ENCODE measurements at regions not wholly inside any gene's neighbourhood (a gene's known extent, or its start where the extent isn't known, plus 50 kb on each side); places are given as distances from the start of the nearest gene placed in this dataset.

DNA sequence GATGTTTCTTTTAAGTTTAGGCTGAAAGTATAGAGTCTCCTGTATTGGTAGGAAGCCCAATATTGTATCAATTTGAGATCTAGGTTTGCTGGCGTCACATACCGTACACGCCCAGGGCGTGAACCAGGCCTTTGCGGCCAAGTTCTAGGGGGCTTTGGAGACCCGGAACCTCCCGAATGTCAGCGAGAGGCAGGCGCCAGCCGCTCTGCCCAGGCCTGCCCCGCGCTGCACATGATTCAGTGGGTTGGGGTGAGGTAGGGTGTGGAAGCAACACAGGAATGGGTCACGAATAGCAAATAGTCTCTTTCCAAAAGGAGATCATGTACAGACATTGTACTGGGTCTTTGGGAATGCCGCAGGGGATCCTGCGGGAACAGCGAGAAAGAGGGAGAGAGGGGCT, 195.7 kb upstream of the FAT1 start:
- no peak overlapping the region for H3K27ac ChIP-seq
- no peaks in the 10 kb centered on the region for H3K9me3 ChIP-seq
- no peaks in the 10 kb centered on the region for H3K27me3 ChIP-seq (replicated peaks; ENCODE audit: insufficient read depth)
- DNase-seq (ENCODE audit: low spot score) (no peak), ATAC-seq (ENCODE audit: insufficient number of reproducible peaks, low FRiP score, low read depth) (no peak)
- TF ChIP-seq, protein P1, sequence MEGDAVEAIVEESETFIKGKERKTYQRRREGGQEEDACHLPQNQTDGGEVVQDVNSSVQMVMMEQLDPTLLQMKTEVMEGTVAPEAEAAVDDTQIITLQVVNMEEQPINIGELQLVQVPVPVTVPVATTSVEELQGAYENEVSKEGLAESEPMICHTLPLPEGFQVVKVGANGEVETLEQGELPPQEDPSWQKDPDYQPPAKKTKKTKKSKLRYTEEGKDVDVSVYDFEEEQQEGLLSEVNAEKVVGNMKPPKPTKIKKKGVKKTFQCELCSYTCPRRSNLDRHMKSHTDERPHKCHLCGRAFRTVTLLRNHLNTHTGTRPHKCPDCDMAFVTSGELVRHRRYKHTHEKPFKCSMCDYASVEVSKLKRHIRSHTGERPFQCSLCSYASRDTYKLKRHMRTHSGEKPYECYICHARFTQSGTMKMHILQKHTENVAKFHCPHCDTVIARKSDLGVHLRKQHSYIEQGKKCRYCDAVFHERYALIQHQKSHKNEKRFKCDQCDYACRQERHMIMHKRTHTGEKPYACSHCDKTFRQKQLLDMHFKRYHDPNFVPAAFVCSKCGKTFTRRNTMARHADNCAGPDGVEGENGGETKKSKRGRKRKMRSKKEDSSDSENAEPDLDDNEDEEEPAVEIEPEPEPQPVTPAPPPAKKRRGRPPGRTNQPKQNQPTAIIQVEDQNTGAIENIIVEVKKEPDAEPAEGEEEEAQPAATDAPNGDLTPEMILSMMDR (IDR thresholded peaks at IDR 0.05), result no peak
- no peaks in the 10 kb centered on the region for H3K4me1 ChIP-seq (ENCODE audit: control insufficient read depth in 1 of 2, low read depth in 2 of 2)
- no peak overlapping the region for H3K4me3 ChIP-seq
- no peaks in the 10 kb centered on the region for H3K36me3 ChIP-seq

DNA sequence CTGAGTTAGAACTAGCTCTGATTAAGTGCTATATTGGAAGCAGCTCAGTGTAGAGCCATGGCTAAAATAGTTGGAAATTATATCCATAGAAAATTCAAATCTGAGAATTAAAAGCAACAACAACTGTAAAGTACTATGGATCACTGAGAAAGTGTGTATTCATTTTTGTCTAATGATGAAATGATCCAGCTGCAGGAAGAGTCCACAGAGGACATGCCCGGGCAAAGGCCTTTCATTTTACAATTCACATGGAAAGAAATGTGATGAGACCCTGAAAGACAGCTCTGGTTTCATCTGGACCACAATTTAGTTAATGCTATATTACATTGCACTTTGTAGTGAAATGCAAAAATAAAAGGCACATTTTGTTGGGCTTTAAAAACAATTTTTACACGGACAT, 196.8 kb upstream of the FAT1 start:
- H3K4me3 ChIP-seq, result no peak overlapping the region
- no peaks in the 10 kb centered on the region for H3K4me1 ChIP-seq (ENCODE audit: control insufficient read depth in 1 of 2, low read depth in 2 of 2)
- H3K9me3 ChIP-seq, result no peaks in the 10 kb centered on the region
- no peaks in the 10 kb centered on the region for H3K27me3 ChIP-seq (replicated peaks; ENCODE audit: insufficient read depth)
- DNase-seq (ENCODE audit: low spot score) (no peak), ATAC-seq (ENCODE audit: insufficient number of reproducible peaks, low FRiP score, low read depth) (no peak)
- TF ChIP-seq, protein P1 (IDR thresholded peaks at IDR 0.05), result no peak
- H3K36me3 ChIP-seq, result no peaks in the 10 kb centered on the region
- no peak overlapping the region for H3K27ac ChIP-seq

DNA sequence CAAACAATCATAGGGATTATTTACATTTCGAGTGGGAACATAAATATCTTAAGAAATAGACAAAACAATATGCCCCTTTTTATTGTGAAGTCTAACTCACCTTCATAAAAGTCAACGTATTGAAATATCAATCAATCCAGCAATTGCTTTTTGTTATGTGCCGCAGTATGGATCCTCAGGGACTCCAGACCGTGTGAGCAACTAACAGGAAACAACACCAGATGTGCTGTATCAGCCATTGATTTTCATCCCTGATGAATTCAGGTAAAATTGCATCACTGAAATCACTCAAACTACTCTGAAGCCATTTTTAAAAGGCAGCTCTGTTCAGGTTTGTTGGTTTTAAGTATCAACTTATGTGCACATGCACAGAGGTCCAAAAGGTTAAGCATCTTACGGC, 197.3 kb upstream of the FAT1 start:
- no peaks in the 10 kb centered on the region for H3K4me1 ChIP-seq (ENCODE audit: control insufficient read depth in 1 of 2, low read depth in 2 of 2)
- no peak overlapping the region for H3K4me3 ChIP-seq
- ATAC-seq (ENCODE audit: insufficient number of reproducible peaks, low FRiP score, low read depth), result no peak
- H3K36me3 ChIP-seq, result no peaks in the 10 kb centered on the region
- no peak for DNase-seq (ENCODE audit: low spot score)
- TF ChIP-seq, protein P1 (IDR thresholded peaks at IDR 0.05), result no peak
- H3K27ac ChIP-seq, result no peak overlapping the region
- H3K9me3 ChIP-seq, result no peaks in the 10 kb centered on the region
- H3K27me3 ChIP-seq (replicated peaks; ENCODE audit: insufficient read depth), result no peaks in the 10 kb centered on the region

DNA sequence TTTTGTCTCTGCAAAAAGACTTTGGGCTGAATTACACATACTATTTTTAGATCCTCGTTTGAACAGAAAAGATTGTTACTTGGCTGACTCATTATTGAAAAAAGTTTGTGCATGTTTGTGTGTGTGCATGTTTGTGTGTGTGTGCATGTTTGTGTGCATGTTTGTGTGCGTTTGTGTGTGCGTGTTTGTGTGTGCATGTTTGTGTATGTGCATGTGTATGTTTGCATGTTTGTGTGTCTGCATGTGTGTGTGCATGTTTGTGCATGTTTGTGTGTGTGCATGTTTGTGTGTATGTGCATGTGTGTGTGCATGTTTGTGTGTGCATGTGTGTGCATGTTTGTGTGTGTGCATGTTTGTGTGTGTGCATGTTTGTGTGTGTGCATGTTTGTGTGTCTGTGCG, 201.1 kb upstream of the FAT1 start:
- no peaks in the 10 kb centered on the region for H3K9me3 ChIP-seq
- H3K27me3 ChIP-seq (replicated peaks; ENCODE audit: insufficient read depth), result no peaks in the 10 kb centered on the region
- TF ChIP-seq, protein P1 (IDR thresholded peaks at IDR 0.05), result no peak
- no peaks in the 10 kb centered on the region for H3K36me3 ChIP-seq
- ATAC-seq (ENCODE audit: insufficient number of reproducible peaks, low FRiP score, low read depth) (no peak), DNase-seq (ENCODE audit: low spot score) (no peak)
- no peaks in the 10 kb centered on the region for H3K4me1 ChIP-seq (ENCODE audit: control insufficient read depth in 1 of 2, low read depth in 2 of 2)
- no peak overlapping the region for H3K27ac ChIP-seq
- no peak overlapping the region for H3K4me3 ChIP-seq

DNA sequence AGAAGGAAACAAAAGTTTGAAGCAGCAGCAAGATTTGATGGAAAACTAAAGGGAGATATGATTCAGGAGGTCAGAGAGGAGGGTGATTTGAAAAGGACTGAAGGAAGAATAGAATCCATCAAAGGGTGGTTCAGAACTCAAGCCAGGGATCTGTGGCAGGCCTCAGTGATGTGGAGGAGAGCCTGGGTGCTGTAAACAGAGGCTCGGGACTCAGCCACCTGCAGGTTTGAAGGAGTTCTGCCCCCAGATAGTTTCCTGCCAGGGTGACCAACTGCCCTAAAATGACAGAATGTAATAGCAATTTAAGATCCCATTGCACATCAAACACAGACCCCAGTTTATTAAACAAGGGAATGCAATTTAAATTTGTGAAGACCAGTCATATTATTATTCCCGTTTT, 204.0 kb upstream of the FAT1 start:
- Histone ChIP-seq H3K9me3 (no peaks in the 10 kb centered on the region), H3K4me3 (no peak overlapping the region), H3K4me1 (ENCODE audit: control insufficient read depth in 1 of 2, low read depth in 2 of 2) (no peaks in the 10 kb centered on the region), H3K36me3 (no peaks in the 10 kb centered on the region), H3K27me3 (replicated peaks; ENCODE audit: insufficient read depth) (no peaks in the 10 kb centered on the region), H3K27ac (no peak overlapping the region)
- no peak for ATAC-seq (ENCODE audit: insufficient number of reproducible peaks, low FRiP score, low read depth)
- TF ChIP-seq, protein P1 (IDR thresholded peaks at IDR 0.05), result no peak
- DNase-seq (ENCODE audit: low spot score), result no peak

All from thoracic aorta (tissue), 2 donors.